B cell (primary cell): ENCODE measurements at regions not wholly inside any gene's neighbourhood (a gene's known extent, or its start where the extent isn't known, plus 50 kb on each side); places are given as distances from the start of the nearest gene placed in this dataset.

ENCODE experiments used
- ATAC-seq: fragments of 200-7000 bp; cut with Tn5 transposase; one replicate; pipeline ENCODE4 v1.10.0; 2021; ENCODE audit warnings: low read depth, mild to moderate bottlenecking, moderate number of reproducible peaks, moderate library complexity
- CTCF ChIA-PET: fragments of 350-600 bp; sonication (Branson Sonifier 250); formaldehyde crosslinking; loops from one replicate; lab custom pipeline; 2021; ENCODE audit warnings: antibody characterized with exemption, inconsistent platforms; lab: Charles Lee
- POLR2A ChIA-PET: fragments of 350-600 bp; sonication (Branson Sonifier 250); formaldehyde crosslinking; loops from one replicate; lab custom pipeline; 2021; ENCODE audit warnings: antibody characterized with exemption; lab: Charles Lee
- DNase-seq: peaks from one replicate; pipeline ENCODE4 v3.0.0; 2013
- H2AFZ ChIP-seq: 2 replicates; pipeline ENCODE4 v1.6.1; 2012; ENCODE audit warnings: mild to moderate bottlenecking, low read depth, low read length; ENCODE audit not compliant: insufficient read depth, poor library complexity, severe bottlenecking
- H3K27ac ChIP-seq, 2 donors: 1 replicate in 1 of 2; 2 replicates in 1 of 2; pipeline ENCODE4 v1.5.1; 2012 to 2013; ENCODE audit warnings: low read length in 2 of 2, mild to moderate bottlenecking in 2 of 2, moderate library complexity in 1 of 2
- H3K27me3 ChIP-seq, 4 experiments: fragments of 200-600 bp in 1 of 4; sonication (generic) in 1 of 4; replicated peaks in 1 of 4; 1 replicate in 2 of 4; 2 replicates in 2 of 4; pipeline versions ENCODE4 v1.6.1 to v1.7.0; 2013 to 2016; ENCODE audit warnings: low read length in 3 of 4, mild to moderate bottlenecking in 2 of 4, mixed read lengths in 1 of 4, moderate library complexity in 1 of 4; ENCODE audit not compliant: insufficient read depth in 4 of 4, control insufficient read depth in 3 of 4; ENCODE audit errors: control extremely low read depth in 1 of 4
- H3K36me3 ChIP-seq, 2 experiments: replicated peaks in 1 of 2; 1 replicate in 1 of 2; 2 replicates in 1 of 2; pipeline versions ENCODE4 v1.6.1 to v1.7.1; 2013; ENCODE audit warnings: low read length in 1 of 2; ENCODE audit not compliant: insufficient read depth in 2 of 2, control insufficient read depth in 1 of 2; ENCODE audit errors: control extremely low read depth in 1 of 2, extremely low read depth in 1 of 2
- H3K4me1 ChIP-seq, 2 donors: fragments of 200-600 bp in 1 of 2; sonication (generic) in 1 of 2; 1 replicate in 1 of 2; 2 replicates in 1 of 2; pipeline versions ENCODE4 v1.5.1 to v1.6.1; 2013 to 2017; ENCODE audit warnings: low read length in 2 of 2; ENCODE audit not compliant: control insufficient read depth in 2 of 2, insufficient read depth in 2 of 2
- H3K4me2 ChIP-seq: replicated peaks from 2 replicates; pipeline ENCODE3; 2012; ENCODE audit warnings: mild to moderate bottlenecking, low read depth, low read length; ENCODE audit not compliant: poor library complexity, severe bottlenecking
- H3K4me3 ChIP-seq, 5 experiments: fragments of 200-600 bp in 1 of 5; sonication (generic) in 1 of 5; 1 replicate in 3 of 5; 2 replicates in 2 of 5; pipeline versions ENCODE4 v1.5.1 to v1.7.0; 2011 to 2016; ENCODE audit warnings: low read length in 4 of 5, mild to moderate bottlenecking in 4 of 5, low read depth in 2 of 5, control low read depth in 1 of 5, moderate library complexity in 1 of 5; ENCODE audit not compliant: insufficient read depth in 1 of 5; ENCODE audit errors: control extremely low read depth in 1 of 5, extremely low read depth in 1 of 5
- H3K79me2 ChIP-seq: fragments of 200-600 bp; sonication (generic); one replicate; pipeline ENCODE4 v1.6.0; 2016; ENCODE audit warnings: low read length; ENCODE audit not compliant: control insufficient read depth, insufficient read depth
- H3K9ac ChIP-seq: fragments of 200-600 bp; sonication (generic); 2 replicates; pipeline ENCODE4 v1.6.1; 2017; ENCODE audit warnings: mild to moderate bottlenecking, low read length, moderate library complexity
- H3K9me3 ChIP-seq, 3 donors: one replicate each; pipeline versions ENCODE4 v1.6.1 to v1.7.1; 2013; ENCODE audit warnings: low read length in 2 of 3; ENCODE audit not compliant: control insufficient read depth in 2 of 3, insufficient read depth in 1 of 3; ENCODE audit errors: control extremely low read depth in 1 of 3
- H4K20me1 ChIP-seq: 2 replicates; pipeline ENCODE4 v1.6.0; 2012; ENCODE audit warnings: mild to moderate bottlenecking, low read length; ENCODE audit not compliant: insufficient read depth, control insufficient read depth, poor library complexity, severe bottlenecking
- H3K27ac Mint-ChIP-seq: one replicate; pipeline ENCODE4 v1.8.0; 2021; ENCODE audit warnings: mixed read lengths
- H3K27me3 Mint-ChIP-seq: one replicate; pipeline ENCODE4 v1.8.0; 2021; ENCODE audit warnings: mixed read lengths
- H3K4me1 Mint-ChIP-seq: one replicate; pipeline ENCODE4 v1.8.0; 2021; ENCODE audit warnings: mixed read lengths
- H3K4me3 Mint-ChIP-seq: one replicate; pipeline ENCODE4 v1.8.0; 2021; ENCODE audit warnings: mixed read lengths
- H3K9me3 Mint-ChIP-seq: one replicate; pipeline ENCODE4 v1.8.0; 2022; ENCODE audit warnings: mixed read lengths; ENCODE audit not compliant: insufficient read depth
- EZH2 ChIP-seq: IDR thresholded peaks from 2 replicates; pipeline ENCODE4 v1.6.1; 2012; ENCODE audit warnings: borderline replicate concordance, low read depth, mild to moderate bottlenecking, moderate library complexity, low read length; ENCODE audit not compliant: insufficient read depth, poor library complexity, severe bottlenecking
- WGBS: methylation state at CpG from one replicate; pipeline ENCODE4 v1.1.5; 2013; ENCODE audit warnings: missing lambda C conversion rate; ENCODE audit not compliant: insufficient coverage; 5-methylcytosine and 5-hydroxymethylcytosine counted together
- intact Hi-C: fragments of 100-400 bp; cut with micrococcal nuclease; formaldehyde crosslinking; loops from one replicate; pipeline ENCODE4 v1.10.0; 2022
- TF ChIP-seq, protein P1 (sequence below): fragments of 200-600 bp; IDR thresholded peaks from one replicate; pipeline ENCODE4 v1.8.0; 2022; ENCODE audit warnings: antibody characterized with exemption, mild to moderate bottlenecking

DNA sequence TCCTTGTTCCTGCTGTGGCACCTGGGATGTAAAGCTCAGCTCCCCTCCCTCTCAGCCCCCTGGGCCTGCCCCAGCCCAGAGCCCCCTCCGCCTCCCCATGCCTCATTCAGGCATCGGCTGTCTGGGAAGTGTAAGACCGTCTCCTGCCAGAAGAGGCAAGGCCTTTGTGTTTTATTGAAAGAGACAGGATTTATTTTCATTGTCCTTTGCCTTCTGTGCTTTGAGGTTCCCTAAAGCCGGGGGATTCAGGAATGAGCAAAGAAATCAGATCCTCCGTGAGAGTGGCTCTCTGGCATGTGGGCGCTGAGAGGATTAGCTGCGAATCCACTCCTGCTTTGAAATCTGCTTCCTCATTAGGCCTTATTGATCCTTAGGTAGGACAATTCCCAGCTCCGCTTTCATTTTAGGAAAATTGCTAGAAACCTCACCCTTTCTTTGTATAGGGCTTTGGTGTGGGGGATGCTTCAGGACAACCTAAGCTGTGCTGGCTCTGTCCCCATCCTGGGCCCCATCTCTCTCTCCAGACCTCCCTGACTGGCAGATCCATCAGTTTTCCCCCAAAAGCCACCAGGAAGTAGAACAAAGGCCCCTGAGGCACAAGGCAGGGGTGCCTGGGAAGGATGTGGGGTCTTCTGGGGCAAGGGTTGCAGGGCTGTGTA, 211.5 kb upstream of the TNRC6C start:
- ChIA-PET POLR2A (no interaction called here), CTCF (no interaction called here)
- Histone ChIP-seq H2AFZ (no peak overlapping the region), H3K9me3 (peaks cover 0 to 15% (median 0%) of the 10 kb centered on the region in 3 donors), H3K4me1 (no peaks in the 10 kb centered on the region), H3K9ac (no peak overlapping the region), H4K20me1 (no peaks in the 10 kb centered on the region), H3K79me2 (no peaks in the 10 kb centered on the region), H3K27ac (no peak overlapping the region), H3K4me2 (no peak overlapping the region), H3K4me3 (no peak overlapping the region), H3K36me3 (no peaks in the 10 kb centered on the region), H3K27me3 (peaks cover 0 to 9% (median 0%) of the 10 kb centered on the region in 4 experiments)
- TF ChIP-seq EZH2 = no peak
- TF ChIP-seq, protein P1, sequence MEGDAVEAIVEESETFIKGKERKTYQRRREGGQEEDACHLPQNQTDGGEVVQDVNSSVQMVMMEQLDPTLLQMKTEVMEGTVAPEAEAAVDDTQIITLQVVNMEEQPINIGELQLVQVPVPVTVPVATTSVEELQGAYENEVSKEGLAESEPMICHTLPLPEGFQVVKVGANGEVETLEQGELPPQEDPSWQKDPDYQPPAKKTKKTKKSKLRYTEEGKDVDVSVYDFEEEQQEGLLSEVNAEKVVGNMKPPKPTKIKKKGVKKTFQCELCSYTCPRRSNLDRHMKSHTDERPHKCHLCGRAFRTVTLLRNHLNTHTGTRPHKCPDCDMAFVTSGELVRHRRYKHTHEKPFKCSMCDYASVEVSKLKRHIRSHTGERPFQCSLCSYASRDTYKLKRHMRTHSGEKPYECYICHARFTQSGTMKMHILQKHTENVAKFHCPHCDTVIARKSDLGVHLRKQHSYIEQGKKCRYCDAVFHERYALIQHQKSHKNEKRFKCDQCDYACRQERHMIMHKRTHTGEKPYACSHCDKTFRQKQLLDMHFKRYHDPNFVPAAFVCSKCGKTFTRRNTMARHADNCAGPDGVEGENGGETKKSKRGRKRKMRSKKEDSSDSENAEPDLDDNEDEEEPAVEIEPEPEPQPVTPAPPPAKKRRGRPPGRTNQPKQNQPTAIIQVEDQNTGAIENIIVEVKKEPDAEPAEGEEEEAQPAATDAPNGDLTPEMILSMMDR = no peak
- peaks cover 3% of the 10 kb centered on the region for H3K9me3 Mint-ChIP-seq
- H3K4me1 Mint-ChIP-seq = no peaks in the 10 kb centered on the region
- DNase-seq (no peak), ATAC-seq (no peak)
- no peak overlapping the region for H3K4me3 Mint-ChIP-seq
- 97% methylated on average over 3 of the region's 8 CpGs for WGBS
- no peak overlapping the region for H3K27ac Mint-ChIP-seq
- intact Hi-C loops = no loop called here
- peaks cover 32% of the 10 kb centered on the region for H3K27me3 Mint-ChIP-seq

DNA sequence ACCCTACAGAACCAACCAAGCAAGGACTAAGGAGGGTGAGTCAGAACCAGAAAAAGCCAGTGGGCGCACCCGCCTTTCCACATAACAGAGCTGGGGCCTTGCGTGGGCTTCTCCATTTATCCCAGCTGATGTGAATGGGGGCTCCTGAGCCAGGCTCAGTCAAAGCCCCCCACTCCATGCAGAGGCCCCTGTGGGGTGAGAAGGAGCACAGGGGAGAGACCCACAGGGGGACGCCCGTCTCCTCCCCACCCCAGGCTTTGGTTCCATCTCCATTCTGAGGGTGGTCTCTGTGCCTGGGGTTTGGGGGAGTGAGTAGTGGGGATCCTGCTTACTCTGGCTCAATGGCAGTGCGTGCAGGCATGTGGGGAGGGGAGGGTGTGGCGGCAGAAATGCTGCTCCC, 210.1 kb upstream of the TNRC6C start:
- no peaks in the 10 kb centered on the region for H3K4me1 ChIP-seq
- H3K9me3 ChIP-seq = peaks cover 0 to 15% (median 0%) of the 10 kb centered on the region in 3 donors
- Mint-ChIP-seq H3K4me3 (no peak overlapping the region), H3K27ac (no peak overlapping the region), H3K9me3 (peaks cover 3% of the 10 kb centered on the region), H3K4me1 (no peaks in the 10 kb centered on the region), H3K27me3 (peaks cover 33% of the 10 kb centered on the region)
- H4K20me1 ChIP-seq = no peaks in the 10 kb centered on the region
- H3K4me3 ChIP-seq = no peak overlapping the region
- POLR2A ChIA-PET = no interaction called here
- H3K9ac ChIP-seq = no peak overlapping the region
- H3K4me2 ChIP-seq = no peak overlapping the region
- H3K27me3 ChIP-seq = peaks cover 0 to 14% (median 0%) of the 10 kb centered on the region in 4 experiments
- no peak overlapping the region for H3K27ac ChIP-seq
- H3K79me2 ChIP-seq = no peaks in the 10 kb centered on the region
- no peaks in the 10 kb centered on the region for H3K36me3 ChIP-seq
- 86% methylated on average over 2 of the region's 7 CpGs for WGBS
- no peak for DNase-seq
- CTCF ChIA-PET = no interaction called here
- no peak for ATAC-seq
- TF ChIP-seq, protein P1 = no peak
- no peak for TF ChIP-seq EZH2
- H2AFZ ChIP-seq = no peak overlapping the region
- intact Hi-C loops = no loop called here
